T47D (cell line): ENCODE measurements at regions not wholly inside any gene's neighbourhood (a gene's known extent, or its start where the extent isn't known, plus 50 kb on each side); places are given as distances from the start of the nearest gene placed in this dataset.
A peak's percentile ranks its signal among the peaks of the same experiment; 100 is the strongest.

Experiments used
- DNase-seq, 2 experiments: peaks; one replicate each; pipeline versions ENCODE4 v3.0.0 to v3.0.0-alpha.2; 2011 to 2012; ENCODE audit warnings: low read depth in 1 of 2, low spot score in 1 of 2
- JUND ChIP-seq: IDR thresholded peaks from 2 replicates; pipeline ENCODE4 v1.6.1; 2012; ENCODE audit warnings: low read depth
- in situ Hi-C: cut with HindIII; loops from 2 replicates; pipeline ENCODE4 v1.10.0; 2016; ENCODE audit warnings: low sequenced_read_pairs, low pct_unique_long_range_greater_than_20kb

GRCh38 chr6:105593805-105594671 lies 191.2 kb upstream of the PREP start:
- in situ Hi-C loops, result no loop called here
- DNase-seq, result peak in 1 of 2 experiments; percentile 64
- TF ChIP-seq JUND, result no peak

- in situ Hi-C loops, result no loop called here
- no peak for DNase-seq
- TF ChIP-seq JUND, result no peak
Observed at GRCh38 chr6:105593056-105593690, 190.3 kb upstream of the PREP start.

- no peak for TF ChIP-seq JUND
- in situ Hi-C loops, result no loop called here
- peak in 1 of 2 experiments; percentile 49 for DNase-seq
Observed at GRCh38 chr6:105592329-105592728, 189.4 kb upstream of the PREP start.

- DNase-seq, result no peak
- in situ Hi-C loops, result no loop called here
- TF ChIP-seq JUND, result no peak
Observed at GRCh38 chr6:105591053-105591452, 188.2 kb upstream of the PREP start.

GRCh38 chr6:105588123-105588710 lies 185.3 kb upstream of the PREP start:
- no peak for DNase-seq
- TF ChIP-seq JUND, result no peak
- in situ Hi-C loops, result no loop called here

GRCh38 chr6:105587349-105588122 lies 184.7 kb upstream of the PREP start:
- in situ Hi-C loops, result no loop called here
- no peak for DNase-seq

GRCh38 chr6:105578179-105578707 lies 175.4 kb upstream of the PREP start:
- DNase-seq, result no peak
- in situ Hi-C loops, result no loop called here
- no peak for TF ChIP-seq JUND

More at GRCh38 chr6:105587349-105588122, 184.7 kb upstream of the PREP start:
- no peak for TF ChIP-seq JUND

GRCh38 chr6:105573556-105573955 lies 170.7 kb upstream of the PREP start:
- TF ChIP-seq JUND, result no peak
- in situ Hi-C loops, result no loop called here
- DNase-seq, result no peak

GRCh38 chr6:105573138-105573537 lies 170.3 kb upstream of the PREP start:
- in situ Hi-C loops, result no loop called here
- no peak for TF ChIP-seq JUND
- no peak for DNase-seq

- no peak for TF ChIP-seq JUND
- DNase-seq, result no peak
- in situ Hi-C loops, result no loop called here
Observed at GRCh38 chr6:105570416-105570815, 167.5 kb upstream of the PREP start.

GRCh38 chr6:105569706-105570105 lies 166.8 kb upstream of the PREP start:
- in situ Hi-C loops, result no loop called here
- no peak for TF ChIP-seq JUND
- no peak for DNase-seq

GRCh38 chr6:105568751-105569150 lies 165.9 kb upstream of the PREP start:
- in situ Hi-C loops, result no loop called here
- no peak for DNase-seq
- no peak for TF ChIP-seq JUND
